WI38 (cell line): ENCODE measurements at regions not wholly inside any gene's neighbourhood (a gene's known extent, or its start where the extent isn't known, plus 50 kb on each side); places are given as distances from the start of the nearest gene placed in this dataset.

Source experiments
- H3K4me3 ChIP-seq: 2 replicates; pipeline ENCODE4 v1.5.1; 2011; ENCODE audit warnings: low read depth, mild to moderate bottlenecking, control low read depth, low read length
- TF ChIP-seq, protein P1 (sequence below): IDR thresholded peaks from 2 replicates; pipeline ENCODE4 v1.5.1; 2012; ENCODE audit warnings: low read depth, mild to moderate bottlenecking, control low read depth, low read length

DNA sequence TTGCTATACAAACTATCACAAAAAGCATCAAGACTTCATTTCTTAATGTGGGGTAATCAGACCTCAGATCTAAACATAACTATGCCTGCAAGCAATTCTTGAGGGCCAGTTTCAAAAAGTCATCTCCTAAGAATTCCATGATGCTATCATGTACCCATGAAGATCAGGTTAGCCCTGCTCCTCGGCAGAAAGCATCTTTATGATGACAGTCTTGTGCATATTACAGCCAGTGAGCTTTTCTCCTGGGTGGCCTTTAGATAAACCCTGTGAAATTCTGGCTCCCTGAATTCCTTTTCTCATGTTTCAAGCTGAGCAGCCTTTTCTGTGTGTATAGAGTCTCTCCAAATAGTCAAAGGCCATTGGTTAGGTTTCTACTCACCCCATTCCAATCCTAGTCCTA lies 201.9 kb upstream of the MCTP2 start:
- TF ChIP-seq, protein P1, sequence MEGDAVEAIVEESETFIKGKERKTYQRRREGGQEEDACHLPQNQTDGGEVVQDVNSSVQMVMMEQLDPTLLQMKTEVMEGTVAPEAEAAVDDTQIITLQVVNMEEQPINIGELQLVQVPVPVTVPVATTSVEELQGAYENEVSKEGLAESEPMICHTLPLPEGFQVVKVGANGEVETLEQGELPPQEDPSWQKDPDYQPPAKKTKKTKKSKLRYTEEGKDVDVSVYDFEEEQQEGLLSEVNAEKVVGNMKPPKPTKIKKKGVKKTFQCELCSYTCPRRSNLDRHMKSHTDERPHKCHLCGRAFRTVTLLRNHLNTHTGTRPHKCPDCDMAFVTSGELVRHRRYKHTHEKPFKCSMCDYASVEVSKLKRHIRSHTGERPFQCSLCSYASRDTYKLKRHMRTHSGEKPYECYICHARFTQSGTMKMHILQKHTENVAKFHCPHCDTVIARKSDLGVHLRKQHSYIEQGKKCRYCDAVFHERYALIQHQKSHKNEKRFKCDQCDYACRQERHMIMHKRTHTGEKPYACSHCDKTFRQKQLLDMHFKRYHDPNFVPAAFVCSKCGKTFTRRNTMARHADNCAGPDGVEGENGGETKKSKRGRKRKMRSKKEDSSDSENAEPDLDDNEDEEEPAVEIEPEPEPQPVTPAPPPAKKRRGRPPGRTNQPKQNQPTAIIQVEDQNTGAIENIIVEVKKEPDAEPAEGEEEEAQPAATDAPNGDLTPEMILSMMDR, result no peak

DNA sequence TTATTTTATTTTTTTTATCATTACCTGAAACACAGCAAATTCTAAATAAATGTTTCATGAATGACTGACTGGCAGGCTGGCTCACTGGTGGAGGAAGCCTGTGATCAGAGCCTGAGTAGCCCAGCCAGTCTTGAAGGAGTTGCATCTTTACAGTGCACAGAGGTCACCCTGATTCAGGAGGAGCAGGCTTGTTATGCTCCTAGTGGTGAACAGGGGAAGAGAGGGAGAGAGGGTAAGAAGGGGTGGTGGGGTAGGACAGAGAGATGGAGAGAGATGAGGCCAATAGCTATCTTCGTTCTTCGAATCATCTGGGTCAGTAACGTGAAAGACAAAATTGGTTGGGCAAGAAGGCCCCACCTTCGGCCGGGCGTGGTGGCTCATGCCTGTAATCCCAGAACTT lies 202.6 kb upstream of the MCTP2 start:
- H3K4me3 ChIP-seq, result no peak overlapping the region
- TF ChIP-seq, protein P1, result no peak

More for the DNA sequence above, 201.9 kb upstream of the MCTP2 start:
- H3K4me3 ChIP-seq, result no peak overlapping the region

DNA sequence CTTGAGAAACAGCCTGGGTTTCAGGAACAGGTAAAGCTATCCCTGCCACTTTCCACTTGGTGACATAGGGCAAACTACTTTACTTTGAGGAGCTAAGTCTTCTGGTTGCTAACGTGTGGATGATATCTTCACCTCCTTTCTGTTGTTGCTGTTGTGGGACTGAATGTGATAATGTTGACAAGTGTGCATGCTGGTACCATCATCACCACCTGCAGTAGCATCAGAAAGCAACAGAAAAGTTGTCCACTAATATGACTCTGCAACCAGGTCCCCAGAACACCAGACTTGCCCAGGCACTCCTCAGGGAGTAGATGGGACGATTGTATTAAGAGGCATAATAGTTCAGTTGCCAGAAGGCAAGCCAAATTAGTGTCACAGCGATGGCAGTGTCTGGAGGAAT lies 203.2 kb upstream of the MCTP2 start:
- TF ChIP-seq, protein P1, result no peak
- no peak overlapping the region for H3K4me3 ChIP-seq

GRCh38 chr15:94027581-94027980 lies 203.8 kb upstream of the MCTP2 start:
- TF ChIP-seq, protein P1, result no peak

DNA sequence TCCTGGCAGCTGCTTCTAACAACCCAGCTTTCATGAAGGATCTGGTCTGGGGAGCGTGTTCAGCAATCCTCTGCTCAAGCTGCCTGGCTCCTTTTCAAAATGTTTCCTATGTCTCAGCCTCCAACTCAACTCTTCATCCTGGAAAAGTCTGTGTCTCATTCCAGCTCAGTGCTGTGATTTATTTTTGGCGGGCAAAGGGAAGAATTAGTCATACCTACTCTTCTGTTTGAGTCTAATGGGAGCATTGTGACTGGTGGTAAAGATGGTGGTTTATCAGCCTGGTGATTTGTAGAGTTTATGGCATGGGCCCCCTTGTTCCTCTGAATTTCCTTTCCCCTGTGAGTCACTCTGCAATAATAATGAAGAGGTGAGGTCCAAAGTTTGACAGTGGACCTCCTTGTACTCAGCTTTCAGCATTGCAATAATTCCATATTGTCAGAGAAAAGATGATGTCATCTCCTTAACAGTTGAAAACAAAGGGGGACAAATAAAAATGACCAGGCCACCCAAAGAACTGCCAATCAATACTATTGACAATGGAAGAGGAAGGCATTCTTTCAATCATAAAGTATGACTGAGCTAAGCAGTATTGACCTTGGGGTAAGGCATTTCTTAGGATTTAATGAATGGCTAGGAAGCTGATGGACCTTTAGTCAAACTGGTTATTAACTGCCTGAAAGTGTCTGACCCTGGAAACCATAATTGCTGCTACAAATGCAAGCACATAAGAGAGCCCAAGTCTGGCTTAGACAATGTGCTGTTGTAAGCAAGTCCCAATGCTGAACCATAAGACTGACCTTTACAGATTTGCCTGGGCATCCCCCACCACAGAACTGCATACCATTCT lies 204.7 kb upstream of the MCTP2 start:
- TF ChIP-seq, protein P1, result no peak
- no peak overlapping the region for H3K4me3 ChIP-seq

More at GRCh38 chr15:94027581-94027980, 203.8 kb upstream of the MCTP2 start:
- no peak overlapping the region for H3K4me3 ChIP-seq

GRCh38 chr15:94023531-94023930 lies 207.8 kb upstream of the MCTP2 start:
- TF ChIP-seq, protein P1, result no peak

GRCh38 chr15:94021621-94022320 lies 209.6 kb upstream of the MCTP2 start:
- H3K4me3 ChIP-seq, result no peak overlapping the region
- TF ChIP-seq, protein P1, result no peak

More at GRCh38 chr15:94023531-94023930, 207.8 kb upstream of the MCTP2 start:
- H3K4me3 ChIP-seq, result no peak overlapping the region
